Upper lobe of left lung (tissue), 4 donors: ENCODE measurements at regions not wholly inside any gene's neighbourhood (a gene's known extent, or its start where the extent isn't known, plus 50 kb on each side); places are given as distances from the start of the nearest gene placed in this dataset.

Experiments used
- EP300 ChIP-seq, 4 donors: sonication (generic); formaldehyde crosslinking; IDR thresholded peaks; one replicate each; pipeline ENCODE4 v1.5.1; 2017; ENCODE audit warnings: antibody characterized with exemption in 4 of 4, control low read depth in 2 of 4
- POLR2A ChIP-seq, 4 donors: fragments of 450-650 bp; IDR thresholded peaks; one replicate each; pipeline ENCODE4 v1.5.1; 2016 to 2017; ENCODE audit warnings: antibody characterized with exemption in 4 of 4, mild to moderate bottlenecking in 2 of 4
- POLR2AphosphoS5 ChIP-seq, 2 donors: sonication (generic); formaldehyde crosslinking; IDR thresholded peaks; one replicate each; pipeline ENCODE4 v1.5.1; 2017; ENCODE audit warnings: antibody characterized with exemption in 2 of 2
- TF ChIP-seq, protein P1 (sequence below), 6 experiments: fragments of 450-650 bp in 4 of 6; fragments of 200-600 bp in 2 of 6; sonication (generic) in 2 of 6; IDR thresholded peaks; one replicate each; pipeline ENCODE4 v1.5.1; 2016 to 2019; ENCODE audit warnings: antibody characterized with exemption in 6 of 6

DNA sequence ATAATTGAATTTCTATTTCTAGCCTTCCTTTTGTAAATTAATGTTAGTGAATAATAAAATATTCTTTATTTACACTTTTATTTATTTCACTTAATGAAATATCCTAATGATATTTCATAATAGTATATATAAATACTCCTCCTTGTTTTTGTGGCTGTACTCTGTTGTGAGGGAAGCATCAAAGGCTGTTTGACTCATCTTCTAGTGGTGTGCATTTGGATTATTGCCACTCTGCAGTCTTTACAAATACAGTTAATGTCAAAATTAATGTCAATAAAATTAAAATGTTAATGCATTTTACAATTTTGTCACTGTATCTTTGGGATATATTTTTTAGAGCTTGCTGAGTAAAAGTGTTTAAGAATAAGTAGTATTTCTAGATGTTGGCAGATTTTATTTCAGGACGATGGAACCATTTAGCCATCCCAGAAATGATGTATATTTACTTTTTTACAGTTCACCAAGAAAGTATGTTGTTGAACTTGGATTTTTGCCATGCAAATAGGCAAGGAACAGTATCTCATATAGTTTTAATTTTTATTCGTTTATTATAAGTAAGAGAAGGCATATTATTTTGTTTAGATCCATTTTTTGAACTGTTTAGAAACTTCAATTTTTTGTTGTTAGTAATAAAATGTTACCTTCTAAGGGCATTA is 281.2 kb upstream of the SLITRK6 start:
- TF ChIP-seq, protein P1, sequence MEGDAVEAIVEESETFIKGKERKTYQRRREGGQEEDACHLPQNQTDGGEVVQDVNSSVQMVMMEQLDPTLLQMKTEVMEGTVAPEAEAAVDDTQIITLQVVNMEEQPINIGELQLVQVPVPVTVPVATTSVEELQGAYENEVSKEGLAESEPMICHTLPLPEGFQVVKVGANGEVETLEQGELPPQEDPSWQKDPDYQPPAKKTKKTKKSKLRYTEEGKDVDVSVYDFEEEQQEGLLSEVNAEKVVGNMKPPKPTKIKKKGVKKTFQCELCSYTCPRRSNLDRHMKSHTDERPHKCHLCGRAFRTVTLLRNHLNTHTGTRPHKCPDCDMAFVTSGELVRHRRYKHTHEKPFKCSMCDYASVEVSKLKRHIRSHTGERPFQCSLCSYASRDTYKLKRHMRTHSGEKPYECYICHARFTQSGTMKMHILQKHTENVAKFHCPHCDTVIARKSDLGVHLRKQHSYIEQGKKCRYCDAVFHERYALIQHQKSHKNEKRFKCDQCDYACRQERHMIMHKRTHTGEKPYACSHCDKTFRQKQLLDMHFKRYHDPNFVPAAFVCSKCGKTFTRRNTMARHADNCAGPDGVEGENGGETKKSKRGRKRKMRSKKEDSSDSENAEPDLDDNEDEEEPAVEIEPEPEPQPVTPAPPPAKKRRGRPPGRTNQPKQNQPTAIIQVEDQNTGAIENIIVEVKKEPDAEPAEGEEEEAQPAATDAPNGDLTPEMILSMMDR (IDR thresholded peaks at IDR 0.05): no peak
- TF ChIP-seq POLR2AphosphoS5 (IDR thresholded peaks at IDR 0.05) (no peak), POLR2A (IDR thresholded peaks at IDR 0.05) (no peak), EP300 (IDR thresholded peaks at IDR 0.05) (no peak)
